IMR-90 (cell line): ENCODE measurements at regions not wholly inside any gene's neighbourhood (a gene's known extent, or its start where the extent isn't known, plus 50 kb on each side); places are given as distances from the start of the nearest gene placed in this dataset.

Source experiments
- ATAC-seq: fragments of 200-7000 bp; cut with Tn5 transposase; 2 replicates; pipeline ENCODE4 v1.9.1; 2020; ENCODE audit warnings: low read depth, mild to moderate bottlenecking, moderate library complexity
- BruUV-seq: library from RNA; stranded (reverse); fragments of 400-500 nt; replicated peaks from 2 replicates; lab custom pipeline; 2021; lab: Mats Ljungman, UMichigan
- CTCF ChIA-PET: fragments of 300-600 bp; formaldehyde crosslinking; extraction: SDS; loops from one replicate; lab custom pipeline; 2021; ENCODE audit warnings: antibody characterized with exemption; lab: Yijun Ruan, JAX
- POLR2A ChIA-PET: fragments of 300-600 bp; sonication (Branson Sonifier 250); formaldehyde crosslinking; loops from one replicate; lab custom pipeline; 2022; ENCODE audit warnings: antibody characterized with exemption; ENCODE audit not compliant: unreplicated experiment; lab: Charles Lee
- DNase-seq: peaks from one replicate; pipeline ENCODE4 v3.0.0; 2013
- H2AFZ ChIP-seq: replicated peaks from 2 replicates; pipeline ENCODE3; 2013; ENCODE audit warnings: low read length, mild to moderate bottlenecking; ENCODE audit not compliant: poor library complexity
- H2AK5ac ChIP-seq: 2 replicates; pipeline ENCODE4 v1.6.1; 2013; ENCODE audit warnings: low read depth, low read length, inconsistent platforms
- H2AK9ac ChIP-seq: replicated peaks from 2 replicates; pipeline ENCODE3; 2013; ENCODE audit warnings: mild to moderate bottlenecking, low read depth, low read length, moderate library complexity; ENCODE audit not compliant: poor library complexity
- H2BK120ac ChIP-seq: 2 replicates; pipeline ENCODE4 v1.6.1; 2013; ENCODE audit warnings: low read depth, low read length, inconsistent platforms
- H2BK15ac ChIP-seq: 3 replicates; pipeline ENCODE4 v1.6.1; 2013; ENCODE audit warnings: low read depth, low read length, inconsistent platforms
- H2BK20ac ChIP-seq: 2 replicates; pipeline ENCODE4 v1.6.1; 2013; ENCODE audit warnings: low read depth, mild to moderate bottlenecking, inconsistent platforms, low read length, moderate library complexity
- H2BK5ac ChIP-seq: 2 replicates; pipeline ENCODE4 v1.6.1; 2013; ENCODE audit warnings: mild to moderate bottlenecking, low read depth, low read length, inconsistent platforms; ENCODE audit not compliant: poor library complexity, severe bottlenecking
- H3K14ac ChIP-seq: replicated peaks from 2 replicates; pipeline ENCODE4 v1.6.1; 2013; ENCODE audit warnings: low read depth, low read length, inconsistent platforms
- H3K18ac ChIP-seq: 2 replicates; pipeline ENCODE4 v1.6.1; 2013; ENCODE audit warnings: low read depth, low read length, control low read depth
- H3K23ac ChIP-seq: 2 replicates; pipeline ENCODE4 v1.6.1; 2013; ENCODE audit warnings: low read depth, low read length, inconsistent platforms
- H3K27ac ChIP-seq: 2 replicates; pipeline ENCODE4 v1.5.1; 2013; ENCODE audit warnings: mild to moderate bottlenecking, control low read depth, low read length; ENCODE audit not compliant: insufficient read depth
- H3K27me3 ChIP-seq: 2 replicates; pipeline ENCODE4 v1.6.1; 2013; ENCODE audit warnings: low read length; ENCODE audit not compliant: control insufficient read depth, insufficient read depth
- H3K36me3 ChIP-seq: 2 replicates; pipeline ENCODE4 v1.6.1; 2013; ENCODE audit warnings: low read length, mixed read lengths; ENCODE audit not compliant: control insufficient read depth, insufficient read depth
- H3K4ac ChIP-seq: 2 replicates; pipeline ENCODE4 v1.6.1; 2013; ENCODE audit warnings: low read depth, low read length, inconsistent platforms
- H3K4me1 ChIP-seq: 2 replicates; pipeline ENCODE4 v1.6.1; 2013; ENCODE audit warnings: low read length, mixed read lengths; ENCODE audit not compliant: control insufficient read depth, insufficient read depth
- H3K4me2 ChIP-seq: 2 replicates; pipeline ENCODE4 v1.6.1; 2013; ENCODE audit warnings: low read depth, mild to moderate bottlenecking, control low read depth, low read length, moderate library complexity
- H3K4me3 ChIP-seq: 2 replicates; pipeline ENCODE4 v1.5.1; 2013; ENCODE audit warnings: low read depth, mild to moderate bottlenecking, control low read depth, low read length, moderate library complexity; ENCODE audit not compliant: insufficient read depth
- H3K56ac ChIP-seq: 2 replicates; pipeline ENCODE4 v1.6.1; 2013; ENCODE audit warnings: low read length, inconsistent platforms; ENCODE audit not compliant: insufficient read depth; ENCODE audit errors: extremely low read depth
- H3K79me1 ChIP-seq, 2 experiments: 2 replicates each; pipeline ENCODE4 v1.6.1; 2013; ENCODE audit warnings: low read length in 2 of 2, inconsistent platforms in 1 of 2, low read depth in 1 of 2
- H3K9ac ChIP-seq: 2 replicates; pipeline ENCODE4 v1.6.1; 2013; ENCODE audit warnings: low read depth, low read length, control low read depth
- H3K9me1 ChIP-seq: 2 replicates; pipeline ENCODE4 v1.6.1; 2013; ENCODE audit warnings: low read length, inconsistent platforms; ENCODE audit not compliant: insufficient read depth
- H3K9me3 ChIP-seq: 2 replicates; pipeline ENCODE4 v1.6.1; 2013; ENCODE audit warnings: low read length; ENCODE audit not compliant: control insufficient read depth, insufficient read depth
- H4K20me1 ChIP-seq: 2 replicates; pipeline ENCODE4 v1.6.1; 2013; ENCODE audit warnings: low read length, inconsistent platforms; ENCODE audit not compliant: insufficient read depth
- H4K5ac ChIP-seq: 2 replicates; pipeline ENCODE4 v1.6.1; 2013; ENCODE audit warnings: mild to moderate bottlenecking, low read depth, low read length, control low read depth
- H4K8ac ChIP-seq, 2 experiments: 2 replicates each; pipeline ENCODE4 v1.6.1; 2013; ENCODE audit warnings: low read depth in 2 of 2, low read length in 2 of 2, control low read depth in 1 of 2, inconsistent platforms in 1 of 2
- H4K91ac ChIP-seq: 2 replicates; pipeline ENCODE4 v1.6.1; 2013; ENCODE audit warnings: low read depth, low read length, inconsistent platforms; ENCODE audit not compliant: insufficient read depth
- CEBPB ChIP-seq: IDR thresholded peaks from 2 replicates; pipeline ENCODE4 v1.6.1; 2012; ENCODE audit warnings: low read depth, low read length, improper control_type of control experiment
- MAFK ChIP-seq: IDR thresholded peaks from 2 replicates; pipeline ENCODE4 v1.6.1; 2012; ENCODE audit warnings: low read depth, low read length, improper control_type of control experiment
- dilution Hi-C: fragments of 300-500 bp; cut with HindIII; formaldehyde crosslinking; loops from one replicate; pipeline ENCODE4 v1.14.3; 2018; ENCODE audit warnings: low sequenced_read_pairs; ENCODE audit not compliant: unreplicated experiment
- in situ Hi-C: fragments of 300-500 bp; cut with MboI; formaldehyde crosslinking; loops from 3 replicates; pipeline ENCODE4 v1.14.3; 2019; ENCODE audit warnings: low sequenced_read_pairs, inconsistent platforms, mixed read lengths
- intact Hi-C: fragments of 100-400 bp; cut with micrococcal nuclease; formaldehyde crosslinking; loops from 2 replicates; pipeline ENCODE4 v1.10.0; 2022

- ChIA-PET POLR2A (no interaction called here), CTCF (no interaction called here)
- H3K23ac ChIP-seq = no peak overlapping the region
- H3K9me1 ChIP-seq = no peaks in the 10 kb centered on the region
- no peak overlapping the region for H4K5ac ChIP-seq
- H2BK5ac ChIP-seq = no peak overlapping the region
- BruUV-seq = no TSS peak
- no peak overlapping the region for H2BK15ac ChIP-seq
- in situ Hi-C loops (no loop called here), intact Hi-C loops (no loop called here), dilution Hi-C loops (no loop called here)
- 0 out of 2 replicates have a peak, but pooled peaks cover 2% of the 10 kb centered on the region for H3K9me3 ChIP-seq
- no peak overlapping the region for H2AFZ ChIP-seq
- H3K9ac ChIP-seq = no peak overlapping the region
- H3K27me3 ChIP-seq = no peaks in the 10 kb centered on the region
- DNase-seq = no peak
- H4K91ac ChIP-seq = no peak overlapping the region
- no peaks in the 10 kb centered on the region for H3K36me3 ChIP-seq
- ATAC-seq = no peak
- no peak overlapping the region for H3K27ac ChIP-seq
- no peak overlapping the region for H3K14ac ChIP-seq
- H3K56ac ChIP-seq = no peak overlapping the region
- H4K20me1 ChIP-seq = no peaks in the 10 kb centered on the region
- no peak overlapping the region for H4K8ac ChIP-seq
- no peaks in the 10 kb centered on the region for H3K79me1 ChIP-seq
- H2BK20ac ChIP-seq = no peak overlapping the region
- H3K18ac ChIP-seq = no peak overlapping the region
- no peak overlapping the region for H3K4ac ChIP-seq
- H3K4me3 ChIP-seq = no peak overlapping the region
- no peaks in the 10 kb centered on the region for H3K4me1 ChIP-seq
- no peak overlapping the region for H2AK5ac ChIP-seq
- no peak overlapping the region for H2AK9ac ChIP-seq
- H3K4me2 ChIP-seq = no peak overlapping the region
- TF ChIP-seq CEBPB (no peak), MAFK (no peak)
- H2BK120ac ChIP-seq = no peak overlapping the region
Measured at GRCh38 chr3:81005992-81006391, 755.5 kb downstream of the GBE1 start.
